ENCODE measurements at regions not wholly inside any gene's neighbourhood (a gene's known extent, or its start where the extent isn't known, plus 50 kb on each side); places are given as distances from the start of the nearest gene placed in this dataset.

GRCh38 chr15:29530966-29531365, 261.3 kb upstream of the NSMCE3 start:
- no peak for TF ChIP-seq CTCF (conservative IDR thresholded peaks at IDR 0.05)
- TF ChIP-seq ZFX (IDR thresholded peaks at IDR 0.05), result no peak

Data from C4-2B (cell line).